G401.6 (cell line): ENCODE measurements at regions not wholly inside any gene's neighbourhood (a gene's known extent, or its start where the extent isn't known, plus 50 kb on each side); places are given as distances from the start of the nearest gene placed in this dataset.

Experiments
- FAIRE-seq: peaks from 2 replicates; lab custom pipeline; 2012; peaks lifted over from hg19 to GRCh38; lab: Jason Lieb, UNC

- FAIRE-seq = no peak
Measured at GRCh38 chr2:177075254-177075653, 137.3 kb upstream of the HNRNPA3 start.

- no peak for FAIRE-seq
Measured at GRCh38 chr2:177076636-177077179, 135.9 kb upstream of the HNRNPA3 start.

GRCh38 chr2:177077778-177078177, 134.8 kb upstream of the HNRNPA3 start:
- FAIRE-seq = no peak

- no peak for FAIRE-seq
Measured at GRCh38 chr2:177078416-177078815, 134.2 kb upstream of the HNRNPA3 start.

- FAIRE-seq = no peak
Measured at GRCh38 chr2:177078855-177079254, 133.7 kb upstream of the HNRNPA3 start.

- FAIRE-seq = no peak
Measured at GRCh38 chr2:177080746-177081284, 131.8 kb upstream of the HNRNPA3 start.

- FAIRE-seq = no peak
Measured at GRCh38 chr2:177084607-177085006, 128.0 kb upstream of the HNRNPA3 start.

- FAIRE-seq = no peak
Measured at GRCh38 chr2:177088529-177088928, 124.1 kb upstream of the HNRNPA3 start.

GRCh38 chr2:177090967-177091366, 121.6 kb upstream of the HNRNPA3 start:
- FAIRE-seq = no peak

- FAIRE-seq = no peak
Measured at GRCh38 chr2:177093371-177093770, 119.2 kb upstream of the HNRNPA3 start.

- no peak for FAIRE-seq
Measured at GRCh38 chr2:177098001-177098613, 114.5 kb upstream of the HNRNPA3 start.

- no peak for FAIRE-seq
Measured at GRCh38 chr2:177101930-177102329, 110.7 kb upstream of the HNRNPA3 start.

GRCh38 chr2:177106212-177106611, 106.4 kb upstream of the HNRNPA3 start:
- FAIRE-seq = no peak

- no peak for FAIRE-seq
Measured at GRCh38 chr2:177108890-177109289, 103.7 kb upstream of the HNRNPA3 start.

- FAIRE-seq = no peak
Measured at GRCh38 chr2:177114712-177115111, 97.9 kb upstream of the HNRNPA3 start.

GRCh38 chr2:177117755-177118154, 94.8 kb upstream of the HNRNPA3 start:
- no peak for FAIRE-seq

GRCh38 chr2:177118636-177119035, 94.0 kb upstream of the HNRNPA3 start:
- FAIRE-seq = no peak

GRCh38 chr2:177119099-177119498, 93.5 kb upstream of the HNRNPA3 start:
- FAIRE-seq = no peak

GRCh38 chr2:177123048-177123447, 89.5 kb upstream of the HNRNPA3 start:
- FAIRE-seq = no peak

GRCh38 chr2:177124371-177124770, 88.2 kb upstream of the HNRNPA3 start:
- no peak for FAIRE-seq

- no peak for FAIRE-seq
Measured at GRCh38 chr2:177127821-177128220, 84.8 kb upstream of the HNRNPA3 start.

- FAIRE-seq = no peak
Measured at GRCh38 chr2:177129610-177130009, 83.0 kb upstream of the HNRNPA3 start.

- no peak for FAIRE-seq
Measured at GRCh38 chr2:177131858-177132257, 80.7 kb upstream of the HNRNPA3 start.

- no peak for FAIRE-seq
Measured at GRCh38 chr2:177138823-177139222, 73.8 kb upstream of the HNRNPA3 start.
